ENCODE measurements at regions not wholly inside any gene's neighbourhood (a gene's known extent, or its start where the extent isn't known, plus 50 kb on each side); places are given as distances from the start of the nearest gene placed in this dataset.

- DNase-seq (ENCODE audit: low spot score): no peak
- no peak for TF ChIP-seq CTCF (IDR thresholded peaks at IDR 0.05; ENCODE audit: unreplicated experiment)
- Mint-ChIP-seq H3K36me3 (ENCODE audit: low read depth, unreplicated experiment) (no peaks in the 10 kb centered on the region), H3K9me3 (ENCODE audit: unreplicated experiment) (no peaks in the 10 kb centered on the region), H3K4me1 (ENCODE audit: unreplicated experiment) (no peaks in the 10 kb centered on the region), H3K4me3 (ENCODE audit: unreplicated experiment) (no peak overlapping the region), H3K27ac (ENCODE audit: unreplicated experiment) (no peak overlapping the region), H3K27me3 (ENCODE audit: unreplicated experiment) (no peaks in the 10 kb centered on the region)
Measured at GRCh38 chr5:25066239-25066638, 421.5 kb upstream of the CDH10 start.

GRCh38 chr5:25064306-25064705 lies 419.5 kb upstream of the CDH10 start:
- no peak overlapping the region for H3K4me3 Mint-ChIP-seq (ENCODE audit: unreplicated experiment)
- no peak for TF ChIP-seq CTCF (IDR thresholded peaks at IDR 0.05; ENCODE audit: unreplicated experiment)

GRCh38 chr5:25060575-25060974 lies 415.8 kb upstream of the CDH10 start:
- Mint-ChIP-seq H3K9me3 (ENCODE audit: unreplicated experiment) (no peaks in the 10 kb centered on the region), H3K27me3 (ENCODE audit: unreplicated experiment) (no peaks in the 10 kb centered on the region), H3K36me3 (ENCODE audit: low read depth, unreplicated experiment) (no peaks in the 10 kb centered on the region), H3K4me3 (ENCODE audit: unreplicated experiment) (no peak overlapping the region), H3K27ac (ENCODE audit: unreplicated experiment) (no peak overlapping the region), H3K4me1 (ENCODE audit: unreplicated experiment) (no peaks in the 10 kb centered on the region)
- no peak for TF ChIP-seq CTCF (IDR thresholded peaks at IDR 0.05; ENCODE audit: unreplicated experiment)
- DNase-seq (ENCODE audit: low spot score): no peak

More at GRCh38 chr5:25064306-25064705, 419.5 kb upstream of the CDH10 start:
- no peaks in the 10 kb centered on the region for H3K9me3 Mint-ChIP-seq (ENCODE audit: unreplicated experiment)
- no peak for DNase-seq (ENCODE audit: low spot score)
- no peaks in the 10 kb centered on the region for H3K27me3 Mint-ChIP-seq (ENCODE audit: unreplicated experiment)
- H3K36me3 Mint-ChIP-seq (ENCODE audit: low read depth, unreplicated experiment): no peaks in the 10 kb centered on the region
- H3K4me1 Mint-ChIP-seq (ENCODE audit: unreplicated experiment): no peaks in the 10 kb centered on the region
- no peak overlapping the region for H3K27ac Mint-ChIP-seq (ENCODE audit: unreplicated experiment)

- Mint-ChIP-seq H3K27ac (ENCODE audit: unreplicated experiment) (no peak overlapping the region), H3K9me3 (ENCODE audit: unreplicated experiment) (no peaks in the 10 kb centered on the region), H3K4me1 (ENCODE audit: unreplicated experiment) (no peaks in the 10 kb centered on the region), H3K27me3 (ENCODE audit: unreplicated experiment) (no peaks in the 10 kb centered on the region), H3K4me3 (ENCODE audit: unreplicated experiment) (no peak overlapping the region), H3K36me3 (ENCODE audit: low read depth, unreplicated experiment) (no peaks in the 10 kb centered on the region)
- no peak for DNase-seq (ENCODE audit: low spot score)
- TF ChIP-seq CTCF (IDR thresholded peaks at IDR 0.05; ENCODE audit: unreplicated experiment): no peak
Measured at GRCh38 chr5:25056836-25057235, 412.1 kb upstream of the CDH10 start.

- H3K4me3 Mint-ChIP-seq (ENCODE audit: unreplicated experiment): no peak overlapping the region
- no peak for TF ChIP-seq CTCF (IDR thresholded peaks at IDR 0.05; ENCODE audit: unreplicated experiment)
- no peaks in the 10 kb centered on the region for H3K36me3 Mint-ChIP-seq (ENCODE audit: low read depth, unreplicated experiment)
- no peaks in the 10 kb centered on the region for H3K9me3 Mint-ChIP-seq (ENCODE audit: unreplicated experiment)
- H3K27me3 Mint-ChIP-seq (ENCODE audit: unreplicated experiment): peaks cover 1% of the 10 kb centered on the region
- DNase-seq (ENCODE audit: low spot score): no peak
- H3K4me1 Mint-ChIP-seq (ENCODE audit: unreplicated experiment): no peaks in the 10 kb centered on the region
- H3K27ac Mint-ChIP-seq (ENCODE audit: unreplicated experiment): no peak overlapping the region
Measured at GRCh38 chr5:25033658-25034057, 388.9 kb upstream of the CDH10 start.
